CD14-positive monocyte (primary cell): ENCODE measurements at regions not wholly inside any gene's neighbourhood (a gene's known extent, or its start where the extent isn't known, plus 50 kb on each side); places are given as distances from the start of the nearest gene placed in this dataset.

Experiments used
- DNase-seq, 3 donors: peaks; one replicate each; pipeline ENCODE4 v3.0.0-alpha.2; 2011 to 2022
- H2AFZ ChIP-seq: 2 replicates; pipeline ENCODE4 v1.6.0; 2012; ENCODE audit warnings: mild to moderate bottlenecking, low read depth, low read length, inconsistent platforms; ENCODE audit not compliant: insufficient read depth, poor library complexity, severe bottlenecking
- H3K27ac ChIP-seq, 2 donors: 1 replicate in 1 of 2; 2 replicates in 1 of 2; pipeline ENCODE4 v1.5.1; 2012 to 2013; ENCODE audit warnings: low read length in 2 of 2, control low read depth in 1 of 2, inconsistent platforms in 1 of 2, low read depth in 1 of 2, mild to moderate bottlenecking in 1 of 2
- H3K27me3 ChIP-seq, 2 donors: one replicate each; pipeline versions ENCODE4 v1.6.0 to v1.6.1; 2011 to 2013; ENCODE audit warnings: low read length in 2 of 2; ENCODE audit not compliant: control insufficient read depth in 2 of 2, insufficient read depth in 2 of 2
- H3K36me3 ChIP-seq, 2 donors: replicated peaks in 1 of 2; 1 replicate in 1 of 2; 2 replicates in 1 of 2; pipeline versions ENCODE4 v1.5.1 to v1.6.1; 2012 to 2013; ENCODE audit warnings: low read length in 2 of 2, control low read depth in 1 of 2, inconsistent platforms in 1 of 2, mild to moderate bottlenecking in 1 of 2; ENCODE audit not compliant: insufficient read depth in 2 of 2, control insufficient read depth in 1 of 2
- H3K4me1 ChIP-seq, 2 donors: 1 replicate in 1 of 2; 2 replicates in 1 of 2; pipeline versions ENCODE4 v1.5.1 to v1.6.1; 2012 to 2013; ENCODE audit warnings: low read length in 2 of 2, control low read depth in 1 of 2, inconsistent platforms in 1 of 2, mild to moderate bottlenecking in 1 of 2, moderate library complexity in 1 of 2; ENCODE audit not compliant: insufficient read depth in 2 of 2, control insufficient read depth in 1 of 2
- H3K4me2 ChIP-seq: replicated peaks from 2 replicates; pipeline ENCODE3; 2012; ENCODE audit warnings: low read length, moderate library complexity, mild to moderate bottlenecking; ENCODE audit not compliant: poor library complexity, severe bottlenecking; ENCODE audit errors: extremely low read depth
- H3K4me3 ChIP-seq, 3 experiments: fragments of 200-600 bp in 1 of 3; sonication (generic) in 1 of 3; replicated peaks in 1 of 3; 1 replicate in 2 of 3; 2 replicates in 1 of 3; pipeline ENCODE4 v1.5.1; 2011 to 2013; ENCODE audit warnings: low read length in 3 of 3, mild to moderate bottlenecking in 3 of 3, control low read depth in 2 of 3, low read depth in 2 of 3, inconsistent platforms in 1 of 3, moderate library complexity in 1 of 3
- H3K79me2 ChIP-seq: 2 replicates; pipeline ENCODE4 v1.6.0; 2012; ENCODE audit warnings: mild to moderate bottlenecking, control low read depth, inconsistent platforms, low read length, moderate library complexity; ENCODE audit not compliant: insufficient read depth
- H3K9ac ChIP-seq: 2 replicates; pipeline ENCODE4 v1.6.0; 2017; ENCODE audit warnings: low read length, mild to moderate bottlenecking; ENCODE audit not compliant: insufficient read depth, poor library complexity, severe bottlenecking
- H3K9me3 ChIP-seq, 2 donors: replicated peaks in 1 of 2; 1 replicate in 1 of 2; 2 replicates in 1 of 2; pipeline versions ENCODE4 v1.5.1 to v1.6.1; 2012 to 2013; ENCODE audit warnings: low read length in 2 of 2, control low read depth in 1 of 2; ENCODE audit not compliant: control insufficient read depth in 1 of 2, insufficient read depth in 1 of 2
- H4K20me1 ChIP-seq: 2 replicates; pipeline ENCODE4 v1.6.0; 2012; ENCODE audit warnings: mild to moderate bottlenecking, low read length, control low read depth, moderate library complexity; ENCODE audit not compliant: insufficient read depth
- H3K27ac Mint-ChIP-seq, 7 donors: one replicate each; pipeline ENCODE4 v1.8.0; 2020; ENCODE audit warnings: mild to moderate bottlenecking in 7 of 7, mixed read lengths in 7 of 7, moderate library complexity in 6 of 7, inconsistent platforms in 2 of 7
- H3K27me3 Mint-ChIP-seq, 3 donors: one replicate each; pipeline ENCODE4 v1.8.0; 2021 to 2022; ENCODE audit warnings: low read depth in 3 of 3, mild to moderate bottlenecking in 3 of 3, mixed read lengths in 3 of 3, moderate library complexity in 3 of 3, inconsistent platforms in 1 of 3
- H3K36me3 Mint-ChIP-seq, 2 donors: one replicate each; pipeline ENCODE4 v1.8.0; 2020; ENCODE audit warnings: mixed read lengths in 2 of 2, inconsistent platforms in 1 of 2, mild to moderate bottlenecking in 1 of 2
- H3K4me1 Mint-ChIP-seq: one replicate; pipeline ENCODE4 v1.8.0; 2020; ENCODE audit warnings: mild to moderate bottlenecking, mixed read lengths
- H3K4me3 Mint-ChIP-seq, 2 donors: one replicate each; pipeline ENCODE4 v1.8.0; 2020; ENCODE audit warnings: mild to moderate bottlenecking in 2 of 2, mixed read lengths in 2 of 2, moderate library complexity in 1 of 2
- H3K9me3 Mint-ChIP-seq, 7 donors: one replicate each; pipeline ENCODE4 v1.8.0; 2020 to 2022; ENCODE audit warnings: mixed read lengths in 7 of 7, mild to moderate bottlenecking in 6 of 7, moderate library complexity in 6 of 7, inconsistent platforms in 2 of 7
- CTCF ChIP-seq: fragments of 200-600 bp; IDR thresholded peaks from one replicate; pipeline ENCODE4 v1.8.0; 2022; ENCODE audit warnings: antibody characterized with exemption, mild to moderate bottlenecking
- WGBS: methylation state at CpG from one replicate; pipeline ENCODE4 v1.1.5; 2013; ENCODE audit warnings: missing lambda C conversion rate; ENCODE audit not compliant: insufficient coverage; 5-methylcytosine and 5-hydroxymethylcytosine counted together
- intact Hi-C, 2 donors: fragments of 100-400 bp; cut with micrococcal nuclease; formaldehyde crosslinking; loops; one replicate each; pipeline versions ENCODE4 v1.15.0 to v1.15.1; 2023

DNA sequence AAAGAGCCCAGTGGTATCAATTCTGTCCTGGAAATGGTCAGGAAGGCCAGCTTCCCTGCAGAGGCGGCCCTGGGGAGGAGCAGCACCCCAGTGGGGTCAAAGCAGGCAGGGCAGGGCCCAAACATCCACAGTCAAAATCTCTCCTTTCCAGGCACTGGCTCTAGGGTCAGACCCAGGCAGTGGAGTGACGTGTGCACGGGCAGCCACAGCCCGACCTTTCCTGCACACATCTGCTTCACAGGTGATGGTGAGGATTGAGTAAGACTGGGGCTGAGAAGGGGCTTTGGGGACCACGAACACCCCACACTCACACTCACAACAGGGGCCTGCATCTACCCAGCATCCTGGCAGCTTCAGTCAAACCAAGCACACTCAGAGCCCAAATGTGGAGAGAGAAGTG, 97.8 kb upstream of the GLI2 start:
- H3K4me1 Mint-ChIP-seq: no peaks in the 10 kb centered on the region

GRCh38 chr2:120638450-120638849, 97.2 kb upstream of the GLI2 start:
- no peak overlapping the region for H3K4me3 Mint-ChIP-seq
- no peaks in the 10 kb centered on the region for H3K36me3 Mint-ChIP-seq
- H3K27me3 ChIP-seq: no peaks in the 10 kb centered on the region
- H2AFZ ChIP-seq: no peak overlapping the region
- no peak for TF ChIP-seq CTCF
- no peaks in the 10 kb centered on the region for H3K4me1 ChIP-seq
- no peak overlapping the region for H3K9ac ChIP-seq
- 94% methylated on average over 2 of the region's 4 CpGs for WGBS
- no peak overlapping the region for H3K27ac Mint-ChIP-seq
- no peak for DNase-seq
- peaks cover 4 to 12% (median 10%) of the 10 kb centered on the region in 3 donors for H3K27me3 Mint-ChIP-seq
- H3K4me2 ChIP-seq: no peak overlapping the region
- no peaks in the 10 kb centered on the region for H3K79me2 ChIP-seq
- H3K9me3 Mint-ChIP-seq: peaks cover 2 to 7% (median 5%) of the 10 kb centered on the region in 7 donors
- H3K4me3 ChIP-seq: no peak overlapping the region
- no peaks in the 10 kb centered on the region for H4K20me1 ChIP-seq
- H3K4me1 Mint-ChIP-seq: no peaks in the 10 kb centered on the region
- intact Hi-C loops: no loop called here
- no peaks in the 10 kb centered on the region for H3K9me3 ChIP-seq
- no peak overlapping the region for H3K27ac ChIP-seq
- H3K36me3 ChIP-seq: no peaks in the 10 kb centered on the region

More for the DNA sequence above, 97.8 kb upstream of the GLI2 start:
- Histone ChIP-seq H2AFZ (no peak overlapping the region), H3K4me2 (no peak overlapping the region), H3K27ac (no peak overlapping the region), H3K9ac (no peak overlapping the region), H3K9me3 (no peaks in the 10 kb centered on the region), H3K4me3 (no peak overlapping the region), H3K4me1 (no peaks in the 10 kb centered on the region), H3K36me3 (no peaks in the 10 kb centered on the region), H3K27me3 (no peaks in the 10 kb centered on the region), H3K79me2 (no peaks in the 10 kb centered on the region), H4K20me1 (no peaks in the 10 kb centered on the region)
- Mint-ChIP-seq H3K27ac (no peak overlapping the region), H3K9me3 (peaks cover 0 to 7% (median 5%) of the 10 kb centered on the region in 7 donors), H3K4me3 (no peak overlapping the region), H3K27me3 (peaks cover 2 to 13% (median 8%) of the 10 kb centered on the region in 3 donors), H3K36me3 (no peaks in the 10 kb centered on the region)
- no peak for TF ChIP-seq CTCF
- no peak for DNase-seq
- intact Hi-C loops: no loop called here
- WGBS: 75% methylated on average over 1 of the region's 5 CpGs
